RWPE1 (cell line): ENCODE measurements at regions not wholly inside any gene's neighbourhood (a gene's known extent, or its start where the extent isn't known, plus 50 kb on each side); places are given as distances from the start of the nearest gene placed in this dataset.

Source experiments
- CTCF ChIA-PET: fragments of 350-600 bp; sonication (Branson Sonifier 250); formaldehyde crosslinking; extraction: SDS; loops from one replicate; lab custom pipeline; 2021; lab: Yijun Ruan, JAX
- POLR2A ChIA-PET: fragments of 400-600 bp; formaldehyde crosslinking; extraction: SDS; loops from one replicate; lab custom pipeline; 2020; ENCODE audit warnings: antibody characterized with exemption; ENCODE audit not compliant: low non-redundant PET; lab: Yijun Ruan, JAX
- DNase-seq: peaks from one replicate; pipeline ENCODE4 v3.0.0; 2012; ENCODE audit warnings: low spot score
- H3K27ac ChIP-seq: fragments of 450-650 bp; 2 replicates; pipeline ENCODE4 v1.5.1; 2017
- TF ChIP-seq, protein P1 (sequence below): fragments of 450-650 bp; conservative IDR thresholded peaks from 2 replicates; pipeline ENCODE4 v1.5.1; 2017; ENCODE audit warnings: low read depth, mild to moderate bottlenecking

DNA sequence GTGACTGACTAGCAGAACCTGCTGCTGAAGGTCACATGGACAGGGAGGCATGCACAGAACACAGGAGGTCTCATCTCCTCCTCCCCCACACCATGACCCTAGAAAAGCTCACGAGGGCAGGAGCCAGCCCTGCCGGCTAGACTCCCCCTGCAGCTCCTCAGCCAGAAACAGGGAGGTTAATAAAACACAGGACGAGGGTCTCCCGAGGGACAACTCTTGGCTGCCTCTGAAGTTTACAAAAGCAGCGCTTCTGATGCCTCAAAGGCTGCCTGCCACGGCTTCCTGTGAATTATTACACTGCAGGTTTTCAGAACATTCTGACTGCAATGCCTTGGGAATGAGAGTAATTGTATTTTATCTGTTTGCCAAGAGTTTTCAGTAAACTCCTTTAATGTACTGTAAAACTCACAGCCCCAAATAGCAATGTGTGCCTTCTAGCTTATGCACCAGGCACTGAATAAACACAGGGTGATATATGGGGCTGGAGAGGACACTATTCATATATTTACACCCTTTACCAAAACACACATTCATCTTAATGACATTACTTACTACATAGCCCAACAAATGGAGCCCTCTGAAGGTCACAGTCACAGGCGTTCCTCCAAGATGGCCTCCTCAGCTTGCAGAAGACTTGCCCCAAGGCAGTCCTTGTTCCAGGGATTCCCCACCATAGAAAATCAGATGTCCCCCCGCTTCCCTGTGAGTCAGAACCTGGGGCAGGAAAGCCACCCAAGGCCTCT, 83.7 kb downstream of the C5orf15 start:
- CTCF ChIA-PET: interaction anchor here (0.5 to 0.6 kb wide), 5 partner anchors 30 to 224 kb away, joined by 3 to 4 read pairs (median 4); no protein-coding TSS in a partner anchor
- DNase-seq: no peak
- TF ChIP-seq, protein P1, sequence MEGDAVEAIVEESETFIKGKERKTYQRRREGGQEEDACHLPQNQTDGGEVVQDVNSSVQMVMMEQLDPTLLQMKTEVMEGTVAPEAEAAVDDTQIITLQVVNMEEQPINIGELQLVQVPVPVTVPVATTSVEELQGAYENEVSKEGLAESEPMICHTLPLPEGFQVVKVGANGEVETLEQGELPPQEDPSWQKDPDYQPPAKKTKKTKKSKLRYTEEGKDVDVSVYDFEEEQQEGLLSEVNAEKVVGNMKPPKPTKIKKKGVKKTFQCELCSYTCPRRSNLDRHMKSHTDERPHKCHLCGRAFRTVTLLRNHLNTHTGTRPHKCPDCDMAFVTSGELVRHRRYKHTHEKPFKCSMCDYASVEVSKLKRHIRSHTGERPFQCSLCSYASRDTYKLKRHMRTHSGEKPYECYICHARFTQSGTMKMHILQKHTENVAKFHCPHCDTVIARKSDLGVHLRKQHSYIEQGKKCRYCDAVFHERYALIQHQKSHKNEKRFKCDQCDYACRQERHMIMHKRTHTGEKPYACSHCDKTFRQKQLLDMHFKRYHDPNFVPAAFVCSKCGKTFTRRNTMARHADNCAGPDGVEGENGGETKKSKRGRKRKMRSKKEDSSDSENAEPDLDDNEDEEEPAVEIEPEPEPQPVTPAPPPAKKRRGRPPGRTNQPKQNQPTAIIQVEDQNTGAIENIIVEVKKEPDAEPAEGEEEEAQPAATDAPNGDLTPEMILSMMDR: no peak
- H3K27ac ChIP-seq: no peak overlapping the region
- POLR2A ChIA-PET: no interaction called here

DNA sequence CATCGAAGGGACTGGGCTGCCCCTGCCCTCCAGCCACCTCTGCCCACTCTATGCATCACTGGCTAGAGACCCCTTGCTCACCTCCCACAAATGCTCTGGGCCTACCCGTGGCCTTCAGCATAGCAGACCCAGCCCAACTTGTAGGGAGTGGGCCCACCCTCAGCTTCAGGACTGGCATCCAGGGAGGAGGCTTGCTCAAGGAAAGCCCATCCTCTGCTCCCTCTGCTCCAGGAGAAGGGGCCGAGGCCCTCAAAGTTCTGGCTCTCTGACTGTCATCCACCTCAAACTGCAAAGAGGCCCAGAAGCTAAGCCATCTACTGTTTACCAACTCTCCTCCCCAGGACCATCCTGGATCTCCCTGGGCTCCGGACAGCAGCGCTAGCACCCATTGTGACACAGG, 84.5 kb downstream of the C5orf15 start:
- TF ChIP-seq, protein P1: no peak
- POLR2A ChIA-PET: no interaction called here
- DNase-seq: no peak
- CTCF ChIA-PET: no interaction called here
- no peak overlapping the region for H3K27ac ChIP-seq

- TF ChIP-seq, protein P1: no peak
- no peak for DNase-seq
- H3K27ac ChIP-seq: no peak overlapping the region
- ChIA-PET CTCF (interaction anchor here (0.5 kb wide), 1 partner anchor 225 kb away, joined by 5 read pairs; no protein-coding TSS in a partner anchor), POLR2A (no interaction called here)
These were observed 85.6 kb downstream of the C5orf15 start for GRCh38 chr5:133882846-133883245.

- CTCF ChIA-PET: interaction anchor here (1.0 kb wide), 1 partner anchor 13 kb away, joined by 4 read pairs; no protein-coding TSS in a partner anchor
- no peak for DNase-seq
- TF ChIP-seq, protein P1: no peak
- H3K27ac ChIP-seq: no peak overlapping the region
- POLR2A ChIA-PET: no interaction called here
These were observed 86.1 kb downstream of the C5orf15 start for GRCh38 chr5:133882389-133882695.

DNA sequence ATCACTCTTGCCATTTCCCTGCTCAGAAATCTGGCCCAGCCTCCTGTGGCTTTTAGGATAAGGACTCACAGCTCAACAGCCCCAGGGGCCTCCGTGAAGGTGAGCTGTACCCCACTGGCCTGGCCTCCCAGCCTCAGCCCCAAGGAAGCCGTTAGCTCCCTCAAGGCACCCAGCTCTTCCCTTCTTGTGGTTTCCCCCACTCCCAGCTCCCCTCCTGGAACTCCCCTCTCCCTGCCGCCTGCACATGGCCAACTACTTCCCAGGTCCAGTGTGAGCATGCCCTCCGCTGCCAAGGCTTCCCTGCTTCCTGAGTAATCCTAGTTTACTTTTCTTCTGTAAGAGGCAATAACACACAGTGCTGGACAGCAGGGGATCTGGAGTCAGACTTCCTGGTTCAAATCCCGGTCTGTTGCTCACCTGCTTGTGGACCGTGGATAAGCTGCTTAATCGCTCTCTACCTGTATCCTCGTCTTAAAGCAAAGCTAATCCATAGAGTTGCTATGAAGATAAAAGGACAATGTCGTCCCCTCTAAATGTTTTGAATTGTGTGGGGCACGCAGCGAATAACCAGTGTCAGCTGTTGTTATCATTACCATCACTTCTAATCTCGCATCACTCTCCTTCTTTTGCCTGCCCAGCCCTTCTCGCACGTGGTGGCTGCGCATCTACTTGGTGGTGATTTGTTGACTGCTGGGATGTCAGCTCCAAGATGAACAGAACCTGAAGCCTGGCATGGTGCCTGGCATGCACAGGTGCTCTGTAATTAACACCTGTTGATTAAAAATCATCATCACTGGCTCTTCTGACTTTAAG, 86.6 kb downstream of the C5orf15 start:
- CTCF ChIA-PET: interaction anchor here (1.0 kb wide), 1 partner anchor 13 kb away, joined by 4 read pairs; no protein-coding TSS in a partner anchor
- POLR2A ChIA-PET: no interaction called here
- H3K27ac ChIP-seq: no peak overlapping the region
- TF ChIP-seq, protein P1: no peak
- DNase-seq: no peak

DNA sequence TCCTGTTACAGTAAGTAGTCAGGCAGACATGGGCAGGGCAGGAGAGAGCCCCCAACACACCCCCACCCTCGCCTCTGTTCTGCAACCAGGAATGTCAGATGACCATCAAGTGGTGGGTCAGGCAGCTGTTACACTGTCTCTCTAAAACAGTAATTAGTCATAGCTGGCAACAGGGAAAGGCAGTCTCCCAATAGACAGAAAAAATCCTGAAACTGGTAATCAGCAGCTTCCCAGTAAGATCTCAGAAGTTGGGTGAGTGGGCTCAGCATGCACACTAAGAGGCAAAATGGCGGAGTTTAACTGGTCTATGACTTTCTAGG, 90.2 kb downstream of the C5orf15 start:
- POLR2A ChIA-PET: no interaction called here
- TF ChIP-seq, protein P1: no peak
- H3K27ac ChIP-seq: no peak overlapping the region
- CTCF ChIA-PET: interaction anchor here (0.6 to 1.7 kb wide), 6 partner anchors 8 to 276 kb away, joined by 3 to 6 read pairs (median 4); no protein-coding TSS in a partner anchor
- DNase-seq: no peak
